Keratinocyte (primary cell): ENCODE measurements at regions not wholly inside any gene's neighbourhood (a gene's known extent, or its start where the extent isn't known, plus 50 kb on each side); places are given as distances from the start of the nearest gene placed in this dataset.

Experiments used
- DNase-seq: peaks from one replicate; pipeline ENCODE4 v3.0.0-alpha.2; 2011; ENCODE audit warnings: low read depth, missing footprints, low spot score
- FAIRE-seq: peaks from 2 replicates; lab custom pipeline; 2011; peaks lifted over from hg19 to GRCh38; lab: Jason Lieb, UNC
- H2AFZ ChIP-seq: 2 replicates; pipeline ENCODE4 v1.6.0; 2012; ENCODE audit warnings: low read length, control low read depth, inconsistent platforms; ENCODE audit not compliant: control insufficient read depth
- H3K27ac ChIP-seq: 2 replicates; pipeline ENCODE4 v1.5.1; 2011; ENCODE audit warnings: low read length; ENCODE audit not compliant: control insufficient read depth, insufficient read depth
- H3K27me3 ChIP-seq: 3 replicates; pipeline ENCODE4 v1.6.0; 2011; ENCODE audit warnings: low read length; ENCODE audit not compliant: control insufficient read depth, insufficient read depth; ENCODE audit errors: extremely low read depth
- H3K36me3 ChIP-seq, 2 experiments: 2 replicates in 1 of 2; 3 replicates in 1 of 2; pipeline ENCODE4 v1.5.1; 2011; ENCODE audit warnings: low read length in 2 of 2, mild to moderate bottlenecking in 1 of 2; ENCODE audit not compliant: control insufficient read depth in 2 of 2, insufficient read depth in 2 of 2; ENCODE audit errors: extremely low read depth in 1 of 2
- H3K4me1 ChIP-seq: 3 replicates; pipeline ENCODE4 v1.5.1; 2011; ENCODE audit warnings: low read length; ENCODE audit not compliant: control insufficient read depth, insufficient read depth; ENCODE audit errors: extremely low read depth
- H3K4me2 ChIP-seq: 3 replicates; pipeline ENCODE4 v1.6.0; 2011; ENCODE audit warnings: low read depth, low read length; ENCODE audit not compliant: control insufficient read depth, insufficient read depth; ENCODE audit errors: extremely low read depth
- H3K4me3 ChIP-seq, 3 experiments: fragments of 200-600 bp in 1 of 3; sonication (generic) in 1 of 3; 2 replicates in 2 of 3; 3 replicates in 1 of 3; pipeline ENCODE4 v1.5.1; 2011 to 2016; ENCODE audit warnings: low read length in 3 of 3, mild to moderate bottlenecking in 3 of 3, control low read depth in 2 of 3, inconsistent platforms in 1 of 3, low read depth in 1 of 3, mixed read lengths in 1 of 3, mixed run types in 1 of 3, moderate library complexity in 1 of 3; ENCODE audit not compliant: control insufficient read depth in 2 of 3, insufficient read depth in 2 of 3; ENCODE audit errors: extremely low read depth in 1 of 3
- H3K79me2 ChIP-seq: 2 replicates; pipeline ENCODE4 v1.6.0; 2012; ENCODE audit warnings: low read length; ENCODE audit not compliant: control insufficient read depth, insufficient read depth
- H3K9ac ChIP-seq: 3 replicates; pipeline ENCODE4 v1.6.0; 2011; ENCODE audit warnings: low read length; ENCODE audit not compliant: control insufficient read depth, insufficient read depth; ENCODE audit errors: extremely low read depth
- H3K9me1 ChIP-seq: 3 replicates; pipeline ENCODE4 v1.6.0; 2011; ENCODE audit warnings: low read length; ENCODE audit not compliant: control insufficient read depth, insufficient read depth; ENCODE audit errors: extremely low read depth
- H3K9me3 ChIP-seq: 2 replicates; pipeline ENCODE4 v1.5.1; 2012; ENCODE audit warnings: low read depth, low read length; ENCODE audit not compliant: control insufficient read depth
- H4K20me1 ChIP-seq: 3 replicates; pipeline ENCODE4 v1.6.0; 2011; ENCODE audit warnings: low read length; ENCODE audit not compliant: control insufficient read depth, insufficient read depth; ENCODE audit errors: extremely low read depth
- EZH2 ChIP-seq: IDR thresholded peaks from one replicate; pipeline ENCODE4 v1.6.1; 2012; ENCODE audit warnings: inconsistent platforms, mild to moderate bottlenecking, low read length, moderate library complexity
- dilution Hi-C: fragments of 300-500 bp; cut with MboI; formaldehyde crosslinking; loops from one replicate; pipeline ENCODE4 v1.7.0; 2020; ENCODE audit warnings: low sequenced_read_pairs; ENCODE audit not compliant: extremely low pct_ligation_motif_present
- TF ChIP-seq, protein P1 (sequence below), 3 experiments: IDR thresholded peaks in 1 of 3; conservative IDR thresholded peaks in 1 of 3; optimal IDR thresholded peaks in 1 of 3; 2 replicates in 2 of 3; 3 replicates in 1 of 3; pipeline versions ENCODE3 to v1.5.1; 2011; ENCODE audit warnings: low read length in 3 of 3, mild to moderate bottlenecking in 3 of 3, moderate library complexity in 2 of 3, control low read depth in 1 of 3, inconsistent platforms in 1 of 3; ENCODE audit not compliant: insufficient read depth in 2 of 3; ENCODE audit errors: extremely low read depth in 1 of 3

DNA sequence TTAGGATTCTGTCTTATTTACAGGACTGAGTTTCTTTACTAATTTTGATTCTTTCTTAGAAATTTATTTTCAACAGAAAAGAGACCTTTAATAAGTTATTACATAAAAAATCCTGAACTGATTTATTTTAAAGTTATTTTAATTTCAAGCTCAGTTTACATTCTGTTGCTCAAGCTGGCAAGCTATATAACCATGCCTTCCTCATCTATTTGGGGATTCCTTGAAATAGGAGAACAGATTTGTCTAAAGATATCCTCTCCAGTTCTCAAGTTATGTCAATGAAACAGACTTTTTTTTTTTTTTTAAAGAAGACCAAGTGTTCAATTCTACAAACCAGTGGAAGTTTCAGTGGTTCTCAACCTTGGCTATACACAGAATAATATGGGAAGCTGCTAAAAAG is 103.3 kb upstream of the TRHDE start:
- no peaks in the 10 kb centered on the region for H3K36me3 ChIP-seq
- H3K4me2 ChIP-seq: no peak overlapping the region
- dilution Hi-C loops: no loop called here
- no peak overlapping the region for H2AFZ ChIP-seq
- H4K20me1 ChIP-seq: no peaks in the 10 kb centered on the region
- TF ChIP-seq, protein P1, sequence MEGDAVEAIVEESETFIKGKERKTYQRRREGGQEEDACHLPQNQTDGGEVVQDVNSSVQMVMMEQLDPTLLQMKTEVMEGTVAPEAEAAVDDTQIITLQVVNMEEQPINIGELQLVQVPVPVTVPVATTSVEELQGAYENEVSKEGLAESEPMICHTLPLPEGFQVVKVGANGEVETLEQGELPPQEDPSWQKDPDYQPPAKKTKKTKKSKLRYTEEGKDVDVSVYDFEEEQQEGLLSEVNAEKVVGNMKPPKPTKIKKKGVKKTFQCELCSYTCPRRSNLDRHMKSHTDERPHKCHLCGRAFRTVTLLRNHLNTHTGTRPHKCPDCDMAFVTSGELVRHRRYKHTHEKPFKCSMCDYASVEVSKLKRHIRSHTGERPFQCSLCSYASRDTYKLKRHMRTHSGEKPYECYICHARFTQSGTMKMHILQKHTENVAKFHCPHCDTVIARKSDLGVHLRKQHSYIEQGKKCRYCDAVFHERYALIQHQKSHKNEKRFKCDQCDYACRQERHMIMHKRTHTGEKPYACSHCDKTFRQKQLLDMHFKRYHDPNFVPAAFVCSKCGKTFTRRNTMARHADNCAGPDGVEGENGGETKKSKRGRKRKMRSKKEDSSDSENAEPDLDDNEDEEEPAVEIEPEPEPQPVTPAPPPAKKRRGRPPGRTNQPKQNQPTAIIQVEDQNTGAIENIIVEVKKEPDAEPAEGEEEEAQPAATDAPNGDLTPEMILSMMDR (optimal IDR thresholded peaks at IDR 0.05 in 1 of 3, IDR thresholded peaks at IDR 0.05 in 1 of 3, conservative IDR thresholded peaks at IDR 0.05 in 1 of 3; ENCODE audit: extremely low read depth in 1 of 3, insufficient read depth in 2 of 3, low read length in 3 of 3): no peak
- no peak for TF ChIP-seq EZH2
- H3K9me1 ChIP-seq: no peaks in the 10 kb centered on the region
- H3K9me3 ChIP-seq: no peaks in the 10 kb centered on the region
- no peaks in the 10 kb centered on the region for H3K79me2 ChIP-seq
- H3K4me1 ChIP-seq: no peaks in the 10 kb centered on the region
- H3K27me3 ChIP-seq: no peaks in the 10 kb centered on the region
- no peak overlapping the region for H3K4me3 ChIP-seq
- no peak overlapping the region for H3K27ac ChIP-seq
- FAIRE-seq (no peak), DNase-seq (no peak)
- H3K9ac ChIP-seq: no peak overlapping the region

DNA sequence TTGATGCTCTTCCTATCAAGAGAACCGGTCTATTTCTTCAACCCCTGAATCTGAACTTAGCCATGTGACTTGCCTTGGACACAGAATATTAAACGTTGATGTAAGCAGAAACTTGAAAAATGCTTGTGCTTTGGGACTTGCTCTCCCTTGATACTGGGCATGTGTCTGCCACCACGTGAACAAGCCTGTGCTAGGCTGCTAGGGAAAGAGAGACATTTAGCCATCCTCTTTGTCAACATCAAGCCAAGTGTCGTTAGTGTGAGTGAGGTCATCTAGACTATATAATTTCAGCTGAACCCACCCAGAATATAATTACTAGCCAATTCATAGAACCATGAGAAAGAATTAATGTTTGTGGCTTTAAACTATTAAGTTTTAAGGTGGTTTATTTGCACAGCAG is 98.2 kb upstream of the TRHDE start:
- H2AFZ ChIP-seq: no peak overlapping the region
- H3K4me3 ChIP-seq: no peak overlapping the region
- dilution Hi-C loops: no loop called here

More for the DNA sequence above, 98.2 kb upstream of the TRHDE start:
- FAIRE-seq (no peak), DNase-seq (no peak)
- Histone ChIP-seq H3K9me1 (no peaks in the 10 kb centered on the region), H3K9ac (no peak overlapping the region), H3K27ac (no peak overlapping the region), H3K27me3 (no peaks in the 10 kb centered on the region), H3K4me2 (no peak overlapping the region), H3K79me2 (no peaks in the 10 kb centered on the region), H3K4me1 (no peaks in the 10 kb centered on the region), H3K36me3 (no peaks in the 10 kb centered on the region), H3K9me3 (no peaks in the 10 kb centered on the region), H4K20me1 (no peaks in the 10 kb centered on the region)
- TF ChIP-seq, protein P1 (optimal IDR thresholded peaks at IDR 0.05 in 1 of 3, IDR thresholded peaks at IDR 0.05 in 1 of 3, conservative IDR thresholded peaks at IDR 0.05 in 1 of 3; ENCODE audit: extremely low read depth in 1 of 3, insufficient read depth in 2 of 3, low read length in 3 of 3): no peak
- TF ChIP-seq EZH2: no peak
